NCI-H526 (cell line): ENCODE measurements at regions not wholly inside any gene's neighbourhood (a gene's known extent, or its start where the extent isn't known, plus 50 kb on each side); places are given as distances from the start of the nearest gene placed in this dataset.

ENCODE experiments used
- DNase-seq, 2 experiments: peaks; one replicate each; lab custom pipeline; 2025; lab: John Stamatoyannopoulos, UW

- no peak for DNase-seq
Measured at GRCh38 chr9:19998823-19999455, 210.1 kb upstream of the SLC24A2 start.

DNA sequence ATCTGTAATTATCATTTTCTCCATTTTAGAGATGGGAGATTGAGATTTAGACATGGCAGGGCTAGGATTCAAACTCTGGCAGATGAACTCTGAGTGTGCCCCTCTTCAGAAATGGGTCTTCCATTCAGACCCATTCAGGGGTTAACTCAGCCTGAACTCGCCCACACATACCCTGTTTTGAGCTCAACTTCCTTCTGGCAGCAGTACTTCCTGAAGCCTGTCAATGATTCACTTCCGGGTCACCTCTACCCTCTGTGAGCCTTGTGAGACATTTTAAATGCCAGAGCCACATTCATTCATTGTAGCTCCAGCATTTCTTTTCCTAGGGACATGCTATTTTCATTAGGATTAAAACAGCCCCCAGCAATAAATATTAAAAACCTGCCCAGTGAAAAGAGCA, 209.3 kb upstream of the SLC24A2 start:
- DNase-seq: no peak

DNA sequence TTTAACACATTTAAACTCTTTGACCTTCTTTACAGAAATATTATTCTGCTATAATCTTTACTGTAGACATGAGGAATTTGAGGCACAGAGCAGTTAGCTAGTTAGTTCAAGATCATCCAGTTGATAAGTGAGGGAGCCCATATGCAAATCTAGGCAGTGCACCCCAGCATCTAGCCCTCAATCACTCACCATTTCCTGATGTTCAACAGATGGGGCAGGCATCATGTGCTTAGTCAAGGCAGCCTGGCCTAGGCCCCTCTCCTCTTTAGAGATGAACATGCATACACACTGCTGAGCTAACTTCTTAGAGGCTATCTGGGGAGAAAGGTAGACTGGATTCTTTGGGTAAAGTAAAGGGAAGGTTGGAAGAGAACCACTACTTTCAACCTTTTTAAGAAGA, 206.8 kb upstream of the SLC24A2 start:
- no peak for DNase-seq

DNA sequence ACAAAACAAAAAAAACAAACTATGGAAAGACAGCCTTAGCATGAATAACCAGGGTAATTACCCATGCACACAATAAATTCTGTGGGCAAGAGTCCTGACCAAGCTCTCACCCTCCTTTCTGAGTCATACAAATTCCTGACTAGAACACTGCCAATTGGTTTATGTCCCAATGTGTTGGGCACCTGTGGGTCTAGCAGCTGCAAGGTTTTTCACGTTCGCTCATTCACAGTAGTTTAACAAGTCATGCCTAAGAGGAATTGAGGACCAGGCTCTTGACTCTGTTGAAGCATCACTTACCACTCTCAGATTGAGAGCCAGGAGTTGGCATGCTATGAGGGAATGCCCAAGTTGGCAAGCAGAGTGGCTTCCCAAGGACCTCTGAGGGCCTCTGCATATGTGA, 205.5 kb upstream of the SLC24A2 start:
- DNase-seq: no peak

GRCh38 chr9:19992556-19992955, 203.7 kb upstream of the SLC24A2 start:
- DNase-seq: no peak

GRCh38 chr9:19989213-19989612, 200.4 kb upstream of the SLC24A2 start:
- DNase-seq: no peak

GRCh38 chr9:19988281-19988680, 199.4 kb upstream of the SLC24A2 start:
- no peak for DNase-seq

GRCh38 chr9:19985081-19985480, 196.2 kb upstream of the SLC24A2 start:
- no peak for DNase-seq

- no peak for DNase-seq
Measured at GRCh38 chr9:19976226-19976625, 187.4 kb upstream of the SLC24A2 start.

DNA sequence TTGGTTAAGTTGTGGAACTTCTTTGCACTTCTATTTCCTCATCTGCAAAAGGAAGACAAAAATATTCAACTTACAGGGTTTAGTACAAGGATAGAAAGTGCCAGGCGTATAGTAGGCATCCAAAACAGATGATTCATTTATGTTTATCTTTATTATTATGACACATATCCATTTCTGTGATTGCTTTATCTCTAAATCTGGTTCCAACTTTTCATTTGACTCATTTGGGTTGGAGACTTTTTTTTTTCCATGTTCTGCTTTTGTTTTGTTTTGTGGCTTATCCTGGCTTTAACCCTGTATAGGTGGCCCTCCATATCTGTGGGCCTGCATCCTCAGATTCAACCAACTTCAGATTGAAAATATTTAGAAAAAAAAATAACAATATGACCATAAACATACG, 186.7 kb upstream of the SLC24A2 start:
- no peak for DNase-seq

- DNase-seq: no peak
Measured at GRCh38 chr9:19969721-19970120, 180.9 kb upstream of the SLC24A2 start.

DNA sequence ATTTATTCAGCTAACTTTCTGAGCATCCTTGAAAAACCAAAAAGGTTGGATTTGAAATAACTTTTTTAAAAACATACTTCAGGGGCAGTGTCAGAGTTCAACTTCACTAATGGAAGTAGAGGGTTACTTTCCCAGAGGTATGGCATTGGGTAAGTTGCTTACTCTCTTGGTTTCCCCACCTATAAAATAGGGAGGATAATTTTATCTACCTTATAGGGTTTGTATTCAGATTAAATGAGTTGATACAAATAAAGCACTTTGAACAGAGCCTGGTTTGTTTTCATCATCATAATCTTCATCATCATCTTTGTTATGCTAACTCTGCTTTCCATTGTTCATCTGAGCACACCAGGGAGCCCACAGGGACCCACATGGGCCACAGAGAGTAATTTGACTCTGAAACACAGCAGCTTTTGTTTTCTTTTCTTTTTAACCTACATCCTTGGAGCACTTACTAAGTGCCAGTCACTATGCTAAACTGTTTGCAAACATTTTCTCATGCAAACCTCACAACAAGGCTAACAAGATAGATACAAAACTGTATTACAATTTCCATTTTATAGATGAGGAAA, 179.1 kb upstream of the SLC24A2 start:
- DNase-seq: peak in 1 of 2 experiments; percentile 32

- DNase-seq: peak in 1 of 2 experiments; percentile 3
Measured at GRCh38 chr9:19967216-19967887, 178.5 kb upstream of the SLC24A2 start.

- DNase-seq: no peak
Measured at GRCh38 chr9:19965336-19965735, 176.5 kb upstream of the SLC24A2 start.

- DNase-seq: no peak
Measured at GRCh38 chr9:19947996-19948395, 159.2 kb upstream of the SLC24A2 start.

GRCh38 chr9:19946441-19947109, 157.7 kb upstream of the SLC24A2 start:
- peak; percentile 18 to 54 for DNase-seq

- DNase-seq: no peak
Measured at GRCh38 chr9:19941874-19942273, 153.0 kb upstream of the SLC24A2 start.

DNA sequence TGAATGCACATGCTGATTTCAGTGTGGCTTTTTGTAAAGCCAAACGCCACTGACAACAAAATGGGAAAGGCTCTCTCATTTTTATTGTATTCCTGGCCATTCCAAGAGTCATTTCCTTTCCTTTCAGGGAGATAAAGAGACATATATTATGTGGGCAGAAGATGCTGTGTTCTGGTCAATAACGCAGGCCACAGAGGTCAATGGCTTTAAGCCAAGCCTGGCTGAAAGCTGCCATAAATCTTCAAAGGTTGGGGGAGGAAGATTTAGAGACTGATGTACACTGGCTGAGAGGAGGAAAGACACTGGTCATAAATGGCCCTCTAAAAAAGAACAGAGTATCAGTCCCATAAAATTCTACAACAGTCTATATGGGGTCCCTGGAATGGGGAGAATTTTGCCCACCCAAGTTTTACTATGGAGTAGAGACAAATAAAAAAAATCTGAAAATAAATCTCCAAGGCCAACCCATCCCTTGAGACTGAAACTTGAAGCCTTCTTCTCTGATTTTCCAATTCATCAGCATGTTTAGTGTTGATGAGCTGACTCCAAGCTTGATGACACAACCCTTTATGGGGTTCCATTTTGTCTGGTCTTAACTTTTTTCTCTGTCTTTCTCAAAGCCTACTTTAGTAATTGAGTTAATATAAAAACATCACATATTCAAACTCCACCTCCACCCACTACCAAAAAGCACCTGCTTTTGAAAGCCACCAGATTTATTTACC, 152.1 kb upstream of the SLC24A2 start:
- no peak for DNase-seq

- no peak for DNase-seq
Measured at GRCh38 chr9:19939734-19940278, 151.0 kb upstream of the SLC24A2 start.

DNA sequence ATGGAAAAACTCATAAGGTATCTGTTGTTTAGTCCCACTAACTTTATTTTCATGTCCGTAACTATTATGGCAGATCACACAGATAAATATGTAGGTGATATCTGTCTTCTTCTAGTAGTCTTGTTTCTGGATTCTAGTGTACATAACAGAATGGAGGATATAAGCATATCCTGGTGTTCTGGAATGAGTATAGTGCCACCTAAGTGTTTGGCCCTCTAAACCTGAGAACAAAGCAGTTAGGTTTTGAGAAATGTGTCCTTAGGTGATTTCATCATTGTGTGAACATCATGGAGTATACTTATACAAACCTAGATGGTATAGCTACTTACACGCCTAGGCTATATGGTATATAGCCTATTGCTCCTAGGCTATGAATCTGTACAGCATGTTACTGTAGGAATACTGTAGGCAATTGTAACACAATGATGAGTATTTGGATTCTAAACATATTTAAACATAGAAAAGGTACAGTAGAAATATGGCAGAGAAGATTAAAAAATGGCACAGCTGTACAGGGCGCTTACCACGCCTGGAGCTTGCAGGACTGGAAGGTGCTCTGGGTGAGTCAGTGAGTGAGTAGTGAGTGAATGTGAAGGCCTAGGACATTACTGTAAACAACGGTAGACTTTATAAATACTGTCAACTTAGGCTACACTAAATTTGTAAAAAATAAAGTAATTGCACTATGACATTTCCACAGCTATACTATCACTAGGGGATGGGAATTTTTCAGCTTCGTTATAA, 150.3 kb upstream of the SLC24A2 start:
- DNase-seq: peak; percentile 7 to 34

GRCh38 chr9:19937121-19937520, 148.3 kb upstream of the SLC24A2 start:
- DNase-seq: no peak
